ENCODE measurements at regions not wholly inside any gene's neighbourhood (a gene's known extent, or its start where the extent isn't known, plus 50 kb on each side); places are given as distances from the start of the nearest gene placed in this dataset.

DNA sequence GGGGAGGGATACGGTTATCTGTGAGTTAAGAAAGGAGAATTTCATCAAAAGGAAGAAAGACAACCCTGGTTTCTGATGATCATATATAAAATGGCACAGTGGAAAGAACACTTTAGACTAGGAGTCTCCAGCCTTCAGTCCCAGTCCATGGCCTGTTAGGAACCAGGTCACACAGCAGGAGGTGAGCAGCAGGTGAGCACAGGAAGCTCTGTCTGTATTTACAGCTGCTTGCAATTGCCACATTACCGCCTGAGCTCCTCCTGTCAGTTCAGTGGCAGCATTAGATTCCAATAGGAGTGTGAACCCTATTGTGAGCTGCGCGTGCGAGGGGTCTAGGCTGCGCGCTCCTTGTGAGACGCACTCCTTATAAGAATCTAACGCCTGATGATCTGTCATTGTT, 137.9 kb downstream of the BTG1 start:
- H3K4me2 ChIP-seq, result no peak overlapping the region
- intact Hi-C loops (cut with micrococcal nuclease; ENCODE audit: unreplicated experiment), result no loop called here
- no peaks in the 10 kb centered on the region for H3K27me3 ChIP-seq (ENCODE audit: insufficient read depth, low read depth)
- no peak overlapping the region for H2AFZ ChIP-seq
- TF ChIP-seq, protein P1, sequence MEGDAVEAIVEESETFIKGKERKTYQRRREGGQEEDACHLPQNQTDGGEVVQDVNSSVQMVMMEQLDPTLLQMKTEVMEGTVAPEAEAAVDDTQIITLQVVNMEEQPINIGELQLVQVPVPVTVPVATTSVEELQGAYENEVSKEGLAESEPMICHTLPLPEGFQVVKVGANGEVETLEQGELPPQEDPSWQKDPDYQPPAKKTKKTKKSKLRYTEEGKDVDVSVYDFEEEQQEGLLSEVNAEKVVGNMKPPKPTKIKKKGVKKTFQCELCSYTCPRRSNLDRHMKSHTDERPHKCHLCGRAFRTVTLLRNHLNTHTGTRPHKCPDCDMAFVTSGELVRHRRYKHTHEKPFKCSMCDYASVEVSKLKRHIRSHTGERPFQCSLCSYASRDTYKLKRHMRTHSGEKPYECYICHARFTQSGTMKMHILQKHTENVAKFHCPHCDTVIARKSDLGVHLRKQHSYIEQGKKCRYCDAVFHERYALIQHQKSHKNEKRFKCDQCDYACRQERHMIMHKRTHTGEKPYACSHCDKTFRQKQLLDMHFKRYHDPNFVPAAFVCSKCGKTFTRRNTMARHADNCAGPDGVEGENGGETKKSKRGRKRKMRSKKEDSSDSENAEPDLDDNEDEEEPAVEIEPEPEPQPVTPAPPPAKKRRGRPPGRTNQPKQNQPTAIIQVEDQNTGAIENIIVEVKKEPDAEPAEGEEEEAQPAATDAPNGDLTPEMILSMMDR (conservative IDR thresholded peaks at IDR 0.05), result no peak
- TF ChIP-seq EZH2 (IDR thresholded peaks at IDR 0.05; ENCODE audit: low read depth), result no peak
- BruUV-seq (replicated peaks), result no TSS peak
- no peaks in the 10 kb centered on the region for H3K79me2 ChIP-seq (ENCODE audit: low read depth)
- no peak overlapping the region for H3K4me3 ChIP-seq
- no peaks in the 10 kb centered on the region for H4K20me1 ChIP-seq (ENCODE audit: insufficient read depth)
- H3K9me2 ChIP-seq (ENCODE audit: insufficient read depth), result no peaks in the 10 kb centered on the region
- CTCF ChIA-PET, result no interaction called here
- POLR2A ChIA-PET (ENCODE audit: unreplicated experiment), result no interaction called here
- H3K36me3 ChIP-seq (ENCODE audit: low read depth), result no peaks in the 10 kb centered on the region
- no peak overlapping the region for H3K27ac ChIP-seq
- H3F3A ChIP-seq (ENCODE audit: insufficient read depth, low read depth), result no peaks in the 10 kb centered on the region
- no peak for DNase-seq
- H3K4me1 ChIP-seq (replicated peaks; ENCODE audit: insufficient read depth), result no peaks in the 10 kb centered on the region
- no peaks in the 10 kb centered on the region for H3K9me3 ChIP-seq (ENCODE audit: insufficient read depth, low read depth)

DNA sequence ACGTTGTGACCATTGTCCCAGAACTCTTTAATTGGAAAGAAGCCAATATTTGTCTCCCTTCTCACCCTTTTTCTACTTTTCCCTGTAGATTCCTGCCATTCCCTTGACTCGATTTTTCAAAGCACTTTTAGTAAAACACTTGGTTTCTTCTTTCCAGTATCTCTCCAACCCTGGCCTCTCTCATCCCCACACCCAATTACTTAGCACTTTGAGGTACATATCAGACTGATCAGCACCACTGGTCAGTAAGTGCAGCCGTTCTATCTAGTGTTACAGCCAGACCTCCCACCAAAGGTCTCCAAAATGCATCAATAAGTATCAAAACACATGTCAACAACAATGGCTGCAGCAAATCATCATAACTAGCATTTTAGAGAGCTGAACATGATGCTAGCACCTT, 141.9 kb downstream of the BTG1 start:
- no peak overlapping the region for H2AFZ ChIP-seq
- ChIA-PET CTCF (no interaction called here), POLR2A (ENCODE audit: unreplicated experiment) (no interaction called here)
- DNase-seq, result no peak
- BruUV-seq (replicated peaks), result no TSS peak
- H3K4me2 ChIP-seq, result no peak overlapping the region
- no peaks in the 10 kb centered on the region for H3K79me2 ChIP-seq (ENCODE audit: low read depth)
- H3K9me2 ChIP-seq (ENCODE audit: insufficient read depth), result no peaks in the 10 kb centered on the region
- TF ChIP-seq EZH2 (IDR thresholded peaks at IDR 0.05; ENCODE audit: low read depth), result no peak
- TF ChIP-seq, protein P1 (conservative IDR thresholded peaks at IDR 0.05), result no peak
- no peaks in the 10 kb centered on the region for H3K4me1 ChIP-seq (replicated peaks; ENCODE audit: insufficient read depth)
- no peaks in the 10 kb centered on the region for H3F3A ChIP-seq (ENCODE audit: insufficient read depth, low read depth)
- intact Hi-C loops (cut with micrococcal nuclease; ENCODE audit: unreplicated experiment), result no loop called here
- no peaks in the 10 kb centered on the region for H3K27me3 ChIP-seq (ENCODE audit: insufficient read depth, low read depth)
- H3K27ac ChIP-seq, result no peak overlapping the region
- H3K9me3 ChIP-seq (ENCODE audit: insufficient read depth, low read depth), result no peaks in the 10 kb centered on the region
- no peaks in the 10 kb centered on the region for H4K20me1 ChIP-seq (ENCODE audit: insufficient read depth)
- no peak overlapping the region for H3K4me3 ChIP-seq
- no peaks in the 10 kb centered on the region for H3K36me3 ChIP-seq (ENCODE audit: low read depth)

DNA sequence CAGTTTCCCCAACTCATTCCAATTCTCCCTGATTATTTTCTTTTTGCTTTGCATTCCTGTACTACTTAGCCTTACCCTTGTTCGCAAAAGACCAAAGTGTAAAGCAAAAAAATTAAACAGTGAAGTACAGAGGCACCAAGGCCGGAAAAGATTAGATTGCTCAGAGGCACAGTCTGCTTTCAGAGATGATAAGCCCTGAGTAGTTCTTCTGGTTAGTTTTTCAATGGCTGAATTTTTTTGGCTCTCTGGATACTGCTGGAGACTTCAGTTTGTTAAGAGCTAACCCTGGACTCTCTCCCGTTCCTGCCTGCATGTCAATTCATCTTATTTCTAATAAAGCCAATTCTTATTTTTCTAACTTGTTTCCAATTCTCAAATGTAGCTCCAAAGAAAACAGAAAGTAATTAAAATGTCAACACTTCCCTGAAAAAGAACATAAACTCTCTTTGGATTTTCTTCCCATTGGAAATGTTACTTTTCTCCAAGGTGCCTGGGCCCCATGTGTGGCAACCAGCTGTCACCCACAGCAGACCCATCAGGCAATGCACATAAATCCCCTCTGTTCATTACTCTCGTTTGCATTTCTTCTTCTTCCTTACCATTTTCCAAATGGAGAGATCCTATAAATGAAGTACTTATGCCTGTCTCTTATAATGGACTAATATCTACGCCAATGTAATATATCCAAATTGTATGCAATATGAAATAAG, 142.8 kb downstream of the BTG1 start:
- no TSS peak for BruUV-seq (replicated peaks)
- H3K4me1 ChIP-seq (replicated peaks; ENCODE audit: insufficient read depth), result no peaks in the 10 kb centered on the region
- no peak overlapping the region for H2AFZ ChIP-seq
- H3K36me3 ChIP-seq (ENCODE audit: low read depth), result no peaks in the 10 kb centered on the region
- H3K27ac ChIP-seq, result no peak overlapping the region
- no peaks in the 10 kb centered on the region for H3K79me2 ChIP-seq (ENCODE audit: low read depth)
- no peaks in the 10 kb centered on the region for H3K9me2 ChIP-seq (ENCODE audit: insufficient read depth)
- H4K20me1 ChIP-seq (ENCODE audit: insufficient read depth), result no peaks in the 10 kb centered on the region
- H3K4me2 ChIP-seq, result no peak overlapping the region
- POLR2A ChIA-PET (ENCODE audit: unreplicated experiment), result no interaction called here
- no peak for DNase-seq
- no peak overlapping the region for H3K4me3 ChIP-seq
- H3K9me3 ChIP-seq (ENCODE audit: insufficient read depth, low read depth), result no peaks in the 10 kb centered on the region
- no peaks in the 10 kb centered on the region for H3K27me3 ChIP-seq (ENCODE audit: insufficient read depth, low read depth)
- TF ChIP-seq, protein P1 (conservative IDR thresholded peaks at IDR 0.05), result no peak
- no peak for TF ChIP-seq EZH2 (IDR thresholded peaks at IDR 0.05; ENCODE audit: low read depth)
- CTCF ChIA-PET, result no interaction called here
- H3F3A ChIP-seq (ENCODE audit: insufficient read depth, low read depth), result no peaks in the 10 kb centered on the region
- intact Hi-C loops (cut with micrococcal nuclease; ENCODE audit: unreplicated experiment), result no loop called here

Measured in PC-9 (cell line).